IPS DF 4.7 (cell line): ENCODE measurements at regions not wholly inside any gene's neighbourhood (a gene's known extent, or its start where the extent isn't known, plus 50 kb on each side); places are given as distances from the start of the nearest gene placed in this dataset.
"Not testable (repeated sequence)": the region's sequence is repeated elsewhere in the genome, so short reads cannot be mapped to it uniquely, and the experiment has no call there.

Experiments used
- DNase-seq: peaks from one replicate; pipeline ENCODE4 v3.0.0-alpha.2; 2013; ENCODE audit warnings: low spot score; ENCODE audit errors: extremely low read depth

GRCh38 chr9:39566782-39567181, 211.3 kb downstream of the SPATA31A1 start:
- not testable (repeated sequence) for DNase-seq

- not testable (repeated sequence) for DNase-seq
Observed at GRCh38 chr9:39567396-39567795, 211.9 kb downstream of the SPATA31A1 start.

GRCh38 chr9:39568900-39569299, 213.4 kb downstream of the SPATA31A1 start:
- not testable (repeated sequence) for DNase-seq

- DNase-seq = not testable (repeated sequence)
Observed at GRCh38 chr9:39573024-39574022, 217.9 kb downstream of the SPATA31A1 start.

- not testable (repeated sequence) for DNase-seq
Observed at GRCh38 chr9:39579000-39579399, 223.5 kb downstream of the SPATA31A1 start.

GRCh38 chr9:39581296-39581695, 225.8 kb downstream of the SPATA31A1 start:
- not testable (repeated sequence) for DNase-seq

- not testable (repeated sequence) for DNase-seq
Observed at GRCh38 chr9:39582677-39583412, 227.4 kb downstream of the SPATA31A1 start.

- not testable (repeated sequence) for DNase-seq
Observed at GRCh38 chr9:39583413-39583747, 227.9 kb downstream of the SPATA31A1 start.

- DNase-seq = not testable (repeated sequence)
Observed at GRCh38 chr9:39585233-39585632, 229.8 kb downstream of the SPATA31A1 start.

- no peak for DNase-seq
Observed at GRCh38 chr9:39587844-39588499, 232.5 kb downstream of the SPATA31A1 start.

GRCh38 chr9:39588500-39589137, 233.2 kb downstream of the SPATA31A1 start:
- no peak for DNase-seq

GRCh38 chr9:39604089-39604488, 248.6 kb downstream of the SPATA31A1 start:
- DNase-seq = not testable (repeated sequence)

- DNase-seq = not testable (repeated sequence)
Observed at GRCh38 chr9:39611449-39612231, 256.2 kb downstream of the SPATA31A1 start.

- DNase-seq = not testable (repeated sequence)
Observed at GRCh38 chr9:39616480-39616879, 261.0 kb downstream of the SPATA31A1 start.

GRCh38 chr9:39624048-39624447, 268.6 kb downstream of the SPATA31A1 start:
- not testable (repeated sequence) for DNase-seq

GRCh38 chr9:39632071-39632470, 276.6 kb downstream of the SPATA31A1 start:
- not testable (repeated sequence) for DNase-seq

- not testable (repeated sequence) for DNase-seq
Observed at GRCh38 chr9:39649029-39649428, 293.6 kb downstream of the SPATA31A1 start.

GRCh38 chr9:39656960-39657603, 301.6 kb downstream of the SPATA31A1 start:
- not testable (repeated sequence) for DNase-seq

- not testable (repeated sequence) for DNase-seq
Observed at GRCh38 chr9:39663020-39663419, 307.6 kb downstream of the SPATA31A1 start.

- not testable (repeated sequence) for DNase-seq
Observed at GRCh38 chr9:39663713-39664112, 308.2 kb downstream of the SPATA31A1 start.
